Stomach (tissue), 8 donors: ENCODE measurements at regions not wholly inside any gene's neighbourhood (a gene's known extent, or its start where the extent isn't known, plus 50 kb on each side); places are given as distances from the start of the nearest gene placed in this dataset.

Experiments
- DNase-seq, 2 donors: peaks; one replicate each; pipeline versions ENCODE4 v3.0.0 to v3.0.0-alpha.2; 2013 to 2019
- H3K27ac ChIP-seq, 5 donors: fragments of 200-600 bp in 4 of 5; sonication (generic) in 4 of 5; one replicate each; pipeline ENCODE4 v1.5.1; 2013 to 2019; ENCODE audit warnings: mild to moderate bottlenecking in 1 of 5, moderate library complexity in 1 of 5
- H3K27me3 ChIP-seq, 3 donors: fragments of 200-600 bp; sonication (generic); one replicate each; pipeline ENCODE4 v1.5.1; 2017 to 2019; ENCODE audit warnings: mixed run types in 1 of 3
- H3K36me3 ChIP-seq, 4 donors: fragments of 200-600 bp; sonication (generic); 1 replicate in 3 of 4; 2 replicates in 1 of 4; pipeline ENCODE4 v1.5.1; 2016 to 2019
- H3K4me1 ChIP-seq, 4 donors: fragments of 200-600 bp; sonication (generic); one replicate each; pipeline ENCODE4 v1.5.1; 2016 to 2019
- H3K4me3 ChIP-seq, 4 donors: fragments of 200-600 bp; sonication (generic) in 3 of 4; one replicate each; pipeline ENCODE4 v1.5.1; 2016 to 2019; ENCODE audit warnings: mild to moderate bottlenecking in 1 of 4
- H3K9me3 ChIP-seq, 4 donors: fragments of 200-600 bp; sonication (generic); one replicate each; pipeline ENCODE4 v1.5.1; 2016 to 2019
- EP300 ChIP-seq: sonication (generic); formaldehyde crosslinking; IDR thresholded peaks from one replicate; pipeline ENCODE4 v1.6.1; 2017; ENCODE audit warnings: antibody characterized with exemption
- POLR2A ChIP-seq, 4 donors: fragments of 450-650 bp; IDR thresholded peaks; one replicate each; pipeline ENCODE4 v1.6.1; 2016; ENCODE audit warnings: antibody characterized with exemption in 4 of 4, control low read depth in 2 of 4, mild to moderate bottlenecking in 1 of 4, moderate library complexity in 1 of 4
- POLR2AphosphoS5 ChIP-seq, 3 donors: sonication (generic); formaldehyde crosslinking; IDR thresholded peaks; one replicate each; pipeline ENCODE4 v1.6.1; 2016; ENCODE audit warnings: antibody characterized with exemption in 3 of 3
- WGBS, 5 donors: extraction: QIAGEN DNeasy Blood & Tissue Kit in 3 of 5; methylation state at CpG; one replicate each; pipeline versions ENCODE4 v1.1.5 to v1.1.7; 2013 to 2018; 5-methylcytosine and 5-hydroxymethylcytosine counted together
- intact Hi-C: fragments of 100-400 bp; cut with DNase I; formaldehyde crosslinking; loops from one replicate; pipeline ENCODE4 v1.15.1; 2023; ENCODE audit warnings: low total_unique reads
- TF ChIP-seq, protein P1 (sequence below), 7 experiments: fragments of 450-650 bp in 4 of 7; fragments of 200-600 bp in 3 of 7; sonication (generic) in 3 of 7; IDR thresholded peaks; one replicate each; pipeline ENCODE4 v1.5.1; 2016 to 2019; ENCODE audit warnings: antibody characterized with exemption in 7 of 7, control low read depth in 2 of 7, mild to moderate bottlenecking in 1 of 7
- donor health status: healthy with polysubstance abuse.
- donor health status: Bipolar disorder and iron deficiency.
- donor health status: healthy.

GRCh38 chr6:91562955-91563354 is 976.1 kb upstream of the MAP3K7 start:
- H3K4me3 ChIP-seq: no peak overlapping the region
- peaks cover 0 to 24% (median 14%) of the 10 kb centered on the region in 4 donors for H3K9me3 ChIP-seq
- H3K36me3 ChIP-seq: no peaks in the 10 kb centered on the region
- no peaks in the 10 kb centered on the region for H3K4me1 ChIP-seq
- intact Hi-C loops: no loop called here
- DNase-seq: no peak
- TF ChIP-seq EP300: no peak
- TF ChIP-seq, protein P1, sequence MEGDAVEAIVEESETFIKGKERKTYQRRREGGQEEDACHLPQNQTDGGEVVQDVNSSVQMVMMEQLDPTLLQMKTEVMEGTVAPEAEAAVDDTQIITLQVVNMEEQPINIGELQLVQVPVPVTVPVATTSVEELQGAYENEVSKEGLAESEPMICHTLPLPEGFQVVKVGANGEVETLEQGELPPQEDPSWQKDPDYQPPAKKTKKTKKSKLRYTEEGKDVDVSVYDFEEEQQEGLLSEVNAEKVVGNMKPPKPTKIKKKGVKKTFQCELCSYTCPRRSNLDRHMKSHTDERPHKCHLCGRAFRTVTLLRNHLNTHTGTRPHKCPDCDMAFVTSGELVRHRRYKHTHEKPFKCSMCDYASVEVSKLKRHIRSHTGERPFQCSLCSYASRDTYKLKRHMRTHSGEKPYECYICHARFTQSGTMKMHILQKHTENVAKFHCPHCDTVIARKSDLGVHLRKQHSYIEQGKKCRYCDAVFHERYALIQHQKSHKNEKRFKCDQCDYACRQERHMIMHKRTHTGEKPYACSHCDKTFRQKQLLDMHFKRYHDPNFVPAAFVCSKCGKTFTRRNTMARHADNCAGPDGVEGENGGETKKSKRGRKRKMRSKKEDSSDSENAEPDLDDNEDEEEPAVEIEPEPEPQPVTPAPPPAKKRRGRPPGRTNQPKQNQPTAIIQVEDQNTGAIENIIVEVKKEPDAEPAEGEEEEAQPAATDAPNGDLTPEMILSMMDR (IDR thresholded peaks at IDR 0.05): no peak
- TF ChIP-seq POLR2AphosphoS5 (IDR thresholded peaks at IDR 0.05): no peak
- TF ChIP-seq POLR2A (IDR thresholded peaks at IDR 0.05): no peak
- H3K27ac ChIP-seq: no peak overlapping the region
- no peaks in the 10 kb centered on the region for H3K27me3 ChIP-seq
- 58 to 77% (median 62%) methylated on average over 3 of the region's 3 CpGs for WGBS, 5 donors

DNA sequence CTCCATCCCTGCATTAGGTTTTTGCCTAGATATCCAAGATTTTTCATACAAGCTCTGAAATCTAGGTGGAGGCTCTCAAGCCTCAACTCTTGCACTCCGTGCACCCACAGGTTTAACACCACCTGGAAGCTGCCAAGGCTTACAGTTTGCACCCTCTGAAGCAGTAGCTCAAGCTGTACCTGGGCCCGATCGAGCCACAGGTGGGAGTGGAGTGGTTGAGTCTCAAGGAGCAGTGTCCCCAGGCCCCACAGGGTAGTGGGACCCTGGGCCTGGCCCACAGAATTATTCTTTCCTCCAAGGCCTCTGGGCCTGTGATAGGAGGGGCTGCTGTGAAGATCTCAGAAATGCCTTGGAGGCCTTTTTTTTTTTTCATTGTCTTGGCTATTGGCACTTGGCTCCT is 973.5 kb upstream of the MAP3K7 start:
- Histone ChIP-seq H3K9me3 (peaks cover 0 to 24% (median 14%) of the 10 kb centered on the region in 4 donors), H3K4me1 (no peaks in the 10 kb centered on the region), H3K27me3 (no peaks in the 10 kb centered on the region), H3K36me3 (no peaks in the 10 kb centered on the region), H3K4me3 (no peak overlapping the region), H3K27ac (no peak overlapping the region)
- no peak for DNase-seq
- intact Hi-C loops: no loop called here
- WGBS, 5 donors: 70 to 92% (median 86%) methylated on average over 3 of the region's 3 CpGs
- TF ChIP-seq EP300 (no peak), POLR2AphosphoS5 (IDR thresholded peaks at IDR 0.05) (no peak)
- TF ChIP-seq, protein P1 (IDR thresholded peaks at IDR 0.05): no peak

DNA sequence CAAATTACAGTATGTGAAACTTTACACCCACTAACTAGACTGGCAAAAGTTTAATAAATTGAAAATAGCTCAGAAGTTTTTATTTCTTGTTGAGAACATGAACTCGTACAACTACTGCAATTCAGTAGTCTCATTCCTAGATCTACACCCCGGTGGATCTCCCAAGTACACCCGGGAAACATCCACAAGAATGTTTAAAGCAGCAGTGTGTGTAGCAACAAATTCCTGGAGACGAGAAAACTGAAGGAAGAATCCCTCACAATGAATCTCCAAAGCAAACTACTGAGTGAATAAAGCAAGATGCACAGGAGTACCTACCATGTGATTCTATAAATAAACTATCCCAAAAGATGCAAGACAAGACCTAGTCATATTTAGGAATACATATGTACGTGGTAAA is 954.0 kb upstream of the MAP3K7 start:
- Histone ChIP-seq H3K27ac (no peak overlapping the region), H3K4me1 (no peaks in the 10 kb centered on the region), H3K27me3 (no peaks in the 10 kb centered on the region), H3K36me3 (no peaks in the 10 kb centered on the region), H3K4me3 (no peak overlapping the region), H3K9me3 (peaks cover 0 to 4% (median 0%) of the 10 kb centered on the region in 4 donors)
- intact Hi-C loops: no loop called here
- no peak for TF ChIP-seq POLR2A (IDR thresholded peaks at IDR 0.05)
- no peak for TF ChIP-seq POLR2AphosphoS5 (IDR thresholded peaks at IDR 0.05)
- TF ChIP-seq, protein P1 (IDR thresholded peaks at IDR 0.05): no peak
- TF ChIP-seq EP300: no peak
- DNase-seq: no peak
- 62 to 77% (median 64%) methylated on average over 5 of the region's 5 CpGs for WGBS, 5 donors

DNA sequence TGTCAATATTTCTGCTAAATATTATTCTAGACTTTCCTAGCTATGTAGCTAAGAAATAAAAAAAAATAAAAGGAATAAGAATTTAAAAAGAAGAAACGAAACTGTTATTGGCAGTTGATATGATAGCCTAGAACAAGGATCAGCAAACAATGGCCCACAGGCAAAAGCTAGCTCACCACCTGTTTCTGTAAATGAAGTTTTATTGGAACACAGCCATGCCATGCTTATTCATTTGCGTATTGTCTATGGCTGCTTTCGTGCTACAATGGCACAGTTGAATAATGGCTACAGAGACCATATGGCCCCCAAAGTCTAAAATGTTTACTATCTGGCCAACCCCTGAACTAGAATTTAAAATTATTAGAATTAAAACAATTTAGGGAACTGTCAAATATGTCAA is 952.6 kb upstream of the MAP3K7 start:
- intact Hi-C loops: no loop called here

More for the DNA sequence above, 952.6 kb upstream of the MAP3K7 start:
- Histone ChIP-seq H3K36me3 (no peaks in the 10 kb centered on the region), H3K27ac (no peak overlapping the region), H3K4me1 (no peaks in the 10 kb centered on the region), H3K27me3 (no peaks in the 10 kb centered on the region), H3K9me3 (peaks cover 0 to 4% (median 0%) of the 10 kb centered on the region in 4 donors), H3K4me3 (no peak overlapping the region)
- no peak for DNase-seq
- TF ChIP-seq POLR2A (IDR thresholded peaks at IDR 0.05) (no peak), POLR2AphosphoS5 (IDR thresholded peaks at IDR 0.05) (no peak), EP300 (no peak)
- TF ChIP-seq, protein P1 (IDR thresholded peaks at IDR 0.05): no peak
- 52 to 83% (median 73%) methylated on average over 3 of the region's 3 CpGs for WGBS, 5 donors
